ENCODE measurements at regions not wholly inside any gene's neighbourhood (a gene's known extent, or its start where the extent isn't known, plus 50 kb on each side); places are given as distances from the start of the nearest gene placed in this dataset.

DNA sequence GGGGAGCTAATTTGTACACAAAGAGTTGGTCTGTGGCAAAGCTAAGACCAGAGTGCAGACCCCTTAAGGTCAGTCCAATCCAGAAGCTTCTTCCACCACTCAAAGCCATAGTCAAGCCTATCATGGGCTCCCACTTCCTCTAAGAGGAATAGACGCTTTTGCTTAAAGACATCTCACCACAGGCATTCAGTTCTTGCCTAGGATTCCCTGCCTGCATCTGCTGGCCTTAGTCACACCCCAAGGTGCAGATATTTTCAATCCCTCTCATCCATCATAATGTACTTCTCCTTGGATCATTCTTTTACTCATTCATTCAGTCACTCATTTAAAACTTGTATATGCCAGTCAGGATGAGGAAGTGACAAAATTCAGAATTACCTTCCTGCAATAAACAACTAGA, 179.6 kb upstream of the STT3B start:
- Histone ChIP-seq H4K8ac (replicated peaks; ENCODE audit: insufficient read length, low read depth, low read length) (no peak overlapping the region), H3K79me2 (ENCODE audit: insufficient read depth, low read length) (no peaks in the 10 kb centered on the region), H3K18ac (ENCODE audit: insufficient read length, low read depth, low read length) (no peak overlapping the region), H3K23me2 (ENCODE audit: insufficient read length, low read depth, low read length, poor library complexity, severe bottlenecking) (no peaks in the 10 kb centered on the region), H2AK5ac (ENCODE audit: insufficient read length, low read length) (no peak overlapping the region), H3T11ph (ENCODE audit: low read length) (no peak overlapping the region), H2BK15ac (ENCODE audit: low read depth, low read length) (no peak overlapping the region), H4K91ac (ENCODE audit: insufficient read length, low read depth, low read length) (no peak overlapping the region), H2BK12ac (ENCODE audit: insufficient read length, low read depth, low read length) (no peak overlapping the region), H3K79me1 (ENCODE audit: insufficient read depth, low read depth, low read length, poor library complexity, severe bottlenecking) (no peaks in the 10 kb centered on the region), H3K23ac (ENCODE audit: insufficient read length, low read depth, low read length) (no peak overlapping the region), H2BK20ac (ENCODE audit: low read depth, low read length, poor library complexity, severe bottlenecking) (no peak overlapping the region), H3K9me3 (ENCODE audit: control insufficient read depth, low read depth, low read length) (no peaks in the 10 kb centered on the region), H4K5ac (ENCODE audit: insufficient read length, low read depth, low read length) (no peak overlapping the region), H3K27me3 (ENCODE audit: insufficient read depth, low read length) (no peaks in the 10 kb centered on the region), H3K27ac (ENCODE audit: insufficient read length, low read depth, low read length) (no peak overlapping the region), H3K9ac (ENCODE audit: extremely low read depth, insufficient read length, low read length) (no peak overlapping the region), H2BK120ac (ENCODE audit: low read depth, low read length, poor library complexity, severe bottlenecking) (no peak overlapping the region), H3K56ac (ENCODE audit: insufficient read length, low read depth, low read length) (no peak overlapping the region), H3K4ac (ENCODE audit: low read depth, low read length) (no peak overlapping the region), H3K4me2 (ENCODE audit: insufficient read depth, insufficient read length, low read length) (no peak overlapping the region), H3K14ac (ENCODE audit: insufficient read depth, low read length) (no peak overlapping the region), H2AFZ (ENCODE audit: low read length) (no peak overlapping the region), H4K20me1 (ENCODE audit: control insufficient read depth, insufficient read depth, insufficient read length) (no peaks in the 10 kb centered on the region), H2BK5ac (ENCODE audit: insufficient read length, low read length) (no peak overlapping the region), H3K4me1 (ENCODE audit: insufficient read depth, low read length) (no peaks in the 10 kb centered on the region)
- Mint-ChIP-seq H3K4me3 (no peak overlapping the region), H3K36me3 (ENCODE audit: insufficient read depth in 1 of 3, low read depth in 3 of 3) (peaks cover 0 to 13% (median 6%) of the 10 kb centered on the region in 3 experiments; a peak in 5 of 7 replicates), H3K4me1 (peaks cover 12 to 14% of the 10 kb centered on the region in 2 experiments), H3K9me3 (peaks cover 4 to 5% of the 10 kb centered on the region in 2 experiments; a peak in 3 of 5 replicates), H3K27me3 (ENCODE audit: low read depth) (no peaks in the 10 kb centered on the region), H3K27ac (no peak overlapping the region)
- WGBS (ENCODE audit: extremely low coverage, insufficient read length, low lambda C conversion rate) = no CpG with 5 or more reads among the region's 1 CpG
- TF ChIP-seq, protein P1, sequence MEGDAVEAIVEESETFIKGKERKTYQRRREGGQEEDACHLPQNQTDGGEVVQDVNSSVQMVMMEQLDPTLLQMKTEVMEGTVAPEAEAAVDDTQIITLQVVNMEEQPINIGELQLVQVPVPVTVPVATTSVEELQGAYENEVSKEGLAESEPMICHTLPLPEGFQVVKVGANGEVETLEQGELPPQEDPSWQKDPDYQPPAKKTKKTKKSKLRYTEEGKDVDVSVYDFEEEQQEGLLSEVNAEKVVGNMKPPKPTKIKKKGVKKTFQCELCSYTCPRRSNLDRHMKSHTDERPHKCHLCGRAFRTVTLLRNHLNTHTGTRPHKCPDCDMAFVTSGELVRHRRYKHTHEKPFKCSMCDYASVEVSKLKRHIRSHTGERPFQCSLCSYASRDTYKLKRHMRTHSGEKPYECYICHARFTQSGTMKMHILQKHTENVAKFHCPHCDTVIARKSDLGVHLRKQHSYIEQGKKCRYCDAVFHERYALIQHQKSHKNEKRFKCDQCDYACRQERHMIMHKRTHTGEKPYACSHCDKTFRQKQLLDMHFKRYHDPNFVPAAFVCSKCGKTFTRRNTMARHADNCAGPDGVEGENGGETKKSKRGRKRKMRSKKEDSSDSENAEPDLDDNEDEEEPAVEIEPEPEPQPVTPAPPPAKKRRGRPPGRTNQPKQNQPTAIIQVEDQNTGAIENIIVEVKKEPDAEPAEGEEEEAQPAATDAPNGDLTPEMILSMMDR (conservative IDR thresholded peaks at IDR 0.05) = no peak
- DNase-seq = no peak
